GM19239 (cell line): ENCODE measurements at regions not wholly inside any gene's neighbourhood (a gene's known extent, or its start where the extent isn't known, plus 50 kb on each side); places are given as distances from the start of the nearest gene placed in this dataset.
"Not testable (repeated sequence)": the region's sequence is repeated elsewhere in the genome, so short reads cannot be mapped to it uniquely, and the experiment has no call there.

Experiments used
- DNase-seq: peaks from one replicate; pipeline ENCODE4 v3.0.0; 2011; ENCODE audit warnings: low spot score; ENCODE audit not compliant: insufficient read length
- FAIRE-seq: peaks from 2 replicates; lab custom pipeline; 2011; peaks lifted over from hg19 to GRCh38; lab: Jason Lieb, UNC

- DNase-seq (no peak), FAIRE-seq (no peak)
These were observed 99.2 kb upstream of the SCAF11 start for GRCh38 chr12:46089414-46090162.

GRCh38 chr12:46087916-46088439, 97.6 kb upstream of the SCAF11 start:
- DNase-seq: no peak
- FAIRE-seq: no peak

GRCh38 chr12:46084666-46085631, 94.6 kb upstream of the SCAF11 start:
- DNase-seq (no peak), FAIRE-seq (no peak)

- no peak for FAIRE-seq
These were observed 92.3 kb upstream of the SCAF11 start for GRCh38 chr12:46082490-46083200.

GRCh38 chr12:46073321-46073720, 82.9 kb upstream of the SCAF11 start:
- no peak for FAIRE-seq

More at GRCh38 chr12:46082490-46083200, 92.3 kb upstream of the SCAF11 start:
- no peak for DNase-seq

GRCh38 chr12:46071769-46072624, 81.6 kb upstream of the SCAF11 start:
- FAIRE-seq: peak; percentile 92
- DNase-seq: peak; percentile 44

More at GRCh38 chr12:46073321-46073720, 82.9 kb upstream of the SCAF11 start:
- no peak for DNase-seq

- no peak for FAIRE-seq
- DNase-seq: no peak
These were observed 81.0 kb upstream of the SCAF11 start for GRCh38 chr12:46071335-46071734.

- FAIRE-seq: no peak
- DNase-seq: no peak
These were observed 76.7 kb upstream of the SCAF11 start for GRCh38 chr12:46067094-46067493.

GRCh38 chr12:46065412-46066166, 75.2 kb upstream of the SCAF11 start:
- peak; percentile 68 for FAIRE-seq
- DNase-seq: no peak

- FAIRE-seq: no peak
- no peak for DNase-seq
These were observed 74.2 kb upstream of the SCAF11 start for GRCh38 chr12:46064548-46064947.

- FAIRE-seq, DNase-seq: not testable (repeated sequence)
These were observed 68.3 kb upstream of the SCAF11 start for GRCh38 chr12:46058697-46059096.

- no peak for FAIRE-seq
- DNase-seq: no peak
These were observed 60.4 kb upstream of the SCAF11 start for GRCh38 chr12:46050805-46051204.

- FAIRE-seq (no peak), DNase-seq (no peak)
These were observed 59.3 kb upstream of the SCAF11 start for GRCh38 chr12:46049665-46050064.

GRCh38 chr12:46046436-46046835, 56.1 kb upstream of the SCAF11 start:
- FAIRE-seq (no peak), DNase-seq (no peak)

GRCh38 chr12:46043972-46044520, 53.7 kb upstream of the SCAF11 start:
- FAIRE-seq (no peak), DNase-seq (no peak)
